Activated T-helper 1 cell treated with anti-CD3 and anti-CD28 coated beads, Interleukin-2, amount 50 U/mL, for 16 hours (primary cell): ENCODE measurements at regions not wholly inside any gene's neighbourhood (a gene's known extent, or its start where the extent isn't known, plus 50 kb on each side); places are given as distances from the start of the nearest gene placed in this dataset.
"Not testable (repeated sequence)": the region's sequence is repeated elsewhere in the genome, so short reads cannot be mapped to it uniquely, and the experiment has no call there.

Source experiments
- DNase-seq, 2 donors: peaks; one replicate each; pipeline ENCODE4 v3.0.0-alpha.2; 2020; ENCODE audit warnings: low read depth in 1 of 2, low spot score in 1 of 2

DNA sequence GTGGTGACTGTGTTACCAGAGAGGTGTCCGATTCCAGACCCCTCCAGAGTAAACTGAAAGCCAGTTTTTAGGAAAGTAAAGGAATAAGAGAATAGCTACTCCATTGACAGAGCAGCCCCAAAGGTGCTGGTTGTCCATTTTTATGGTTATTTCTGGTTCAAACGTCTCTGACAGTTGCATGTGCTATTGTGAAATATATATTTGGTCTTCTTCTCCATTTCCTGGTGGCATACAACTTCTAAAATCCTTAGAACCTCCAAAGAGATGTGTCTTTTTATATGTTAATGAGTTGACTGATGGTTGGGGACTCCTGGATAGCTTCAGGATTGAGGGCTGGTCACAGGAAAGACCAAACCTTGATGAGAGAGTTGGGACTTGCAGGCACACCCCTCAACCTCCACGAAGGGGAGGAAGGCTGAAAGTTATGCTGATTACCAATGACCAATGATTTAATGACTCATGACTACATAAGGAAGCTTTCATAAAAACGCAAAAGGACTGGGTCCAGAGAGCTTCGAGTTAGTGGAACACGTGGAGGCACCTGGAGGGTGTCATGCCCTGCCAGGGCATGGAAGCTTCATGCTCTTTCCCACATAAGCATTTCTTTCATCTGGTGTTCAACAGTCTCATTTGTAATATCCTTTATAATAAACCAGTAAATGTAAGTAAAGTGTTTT lies 100.7 kb downstream of the SLC16A1 start:
- DNase-seq, result no peak

DNA sequence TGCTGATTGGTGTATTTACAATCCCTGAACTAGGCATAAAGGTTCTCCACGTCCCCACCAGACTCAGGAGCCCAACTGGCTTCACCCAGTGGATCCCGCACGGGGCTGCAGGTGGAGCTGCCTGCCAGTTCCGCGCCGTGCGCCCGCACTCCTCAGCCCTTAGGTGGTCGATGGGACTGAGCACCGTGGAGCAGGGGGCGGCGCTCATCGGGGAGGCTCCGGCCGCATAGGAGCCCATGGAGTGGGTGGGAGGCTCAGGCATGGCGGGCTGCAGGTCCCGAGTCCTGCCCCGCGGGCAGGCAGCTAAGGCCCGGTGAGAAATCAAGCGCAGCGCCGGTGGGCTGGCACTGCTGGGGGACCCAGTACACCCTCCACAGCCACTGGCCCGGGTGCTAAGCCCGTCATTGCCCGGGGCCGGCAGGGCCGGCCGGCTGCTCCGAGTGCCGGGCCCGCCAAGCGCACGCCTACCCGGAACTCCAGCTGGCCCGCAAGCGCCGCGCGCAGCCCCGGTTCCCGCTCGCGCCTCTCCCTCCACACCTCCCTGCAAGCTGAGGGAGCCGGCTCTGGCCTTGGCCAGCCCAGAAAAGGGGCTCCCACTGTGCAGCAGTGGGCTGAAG lies 101.5 kb downstream of the SLC16A1 start:
- DNase-seq, result not testable (repeated sequence)

DNA sequence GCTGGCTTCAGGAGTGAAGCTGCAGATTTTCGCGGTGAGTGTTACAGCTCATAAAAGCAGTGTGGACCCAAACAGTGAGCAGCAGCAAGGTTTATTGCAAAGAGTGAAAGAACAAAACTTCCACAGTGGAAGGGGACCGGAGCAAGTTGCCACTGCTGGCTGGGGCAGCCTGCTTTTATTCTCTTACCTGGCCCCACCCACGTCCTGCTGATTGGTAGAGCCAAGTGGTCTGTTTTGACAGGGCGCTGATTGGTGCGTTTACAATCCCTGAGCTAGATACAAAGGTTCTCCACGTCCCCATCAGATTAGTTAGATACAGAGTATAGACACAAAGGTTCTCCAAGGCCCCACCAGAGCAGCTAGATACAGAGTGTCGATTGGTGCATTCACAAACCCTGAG lies 102.1 kb downstream of the SLC16A1 start:
- not testable (repeated sequence) for DNase-seq

DNA sequence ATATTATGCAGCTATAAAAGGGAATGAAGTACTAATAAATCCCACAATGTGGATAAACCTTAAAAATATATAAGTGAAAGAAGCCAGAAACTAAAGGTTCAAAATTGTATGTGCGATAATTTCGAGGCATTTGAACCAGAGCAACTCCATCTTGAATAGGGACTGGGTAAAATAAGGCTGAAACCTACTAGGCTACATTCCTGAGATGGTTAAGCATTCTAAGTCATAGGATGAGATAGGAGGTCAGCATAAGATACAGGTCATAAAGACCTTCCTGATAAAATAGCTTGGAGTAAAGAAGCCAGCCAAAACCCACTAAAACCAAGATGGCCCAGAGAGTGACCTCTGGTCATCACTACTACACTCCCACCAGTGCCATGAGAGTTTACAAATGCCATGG lies 103.1 kb downstream of the SLC16A1 start:
- no peak for DNase-seq

DNA sequence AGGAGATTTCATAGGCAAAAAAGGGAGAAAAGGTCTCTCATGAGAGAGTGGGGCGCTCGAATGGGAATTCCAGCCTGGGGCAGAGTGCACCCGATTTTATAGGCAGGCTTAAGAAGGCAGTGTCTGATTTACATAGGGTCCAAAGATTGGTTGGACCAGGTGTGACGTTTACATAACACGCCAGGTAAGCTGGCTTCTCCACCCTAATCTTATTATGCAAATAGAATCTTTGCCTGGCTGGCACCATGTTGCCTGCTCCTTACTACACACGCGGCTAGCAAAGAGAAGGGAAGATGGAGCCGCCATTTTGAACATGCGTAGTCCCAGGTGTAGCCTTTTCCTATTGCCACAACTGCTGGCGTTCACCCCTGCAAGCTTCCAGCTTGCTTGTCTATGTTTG lies 103.7 kb downstream of the SLC16A1 start:
- DNase-seq, result no peak

DNA sequence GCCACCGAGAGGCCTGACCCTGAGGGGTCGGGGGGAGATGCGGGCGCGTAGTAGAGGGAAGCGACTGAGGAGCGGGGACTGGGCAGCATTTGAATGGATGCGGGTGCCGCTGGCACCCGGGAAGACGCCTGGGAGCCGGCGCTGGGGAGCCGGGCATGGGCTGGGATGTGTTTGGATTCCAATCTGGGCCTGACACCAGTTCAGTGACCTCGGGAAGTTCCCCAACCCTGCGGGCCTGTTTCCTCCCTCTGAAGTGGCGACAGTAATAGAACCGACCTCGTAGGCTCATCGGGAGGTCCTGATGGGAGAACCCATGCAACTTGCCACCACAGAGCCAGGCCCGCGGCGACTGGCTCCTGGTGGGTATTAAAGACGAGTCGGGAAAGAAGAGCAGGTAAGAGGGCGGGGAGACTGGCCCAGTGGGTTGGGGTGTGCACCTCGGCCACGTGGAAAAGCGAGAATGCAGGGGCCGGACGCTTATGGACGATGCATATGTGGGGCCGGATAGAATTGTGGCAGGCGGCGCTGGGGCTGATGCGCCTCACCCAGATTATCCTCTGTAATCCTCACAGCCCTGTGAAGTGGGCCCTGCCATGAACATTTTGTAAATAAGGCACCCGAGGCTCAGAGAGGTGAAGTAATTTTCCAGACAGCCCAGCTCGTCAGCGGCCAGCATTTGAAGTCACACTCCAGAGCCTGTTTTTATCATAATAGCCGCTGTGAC lies 105.8 kb downstream of the SLC16A1 start:
- DNase-seq, result no peak

DNA sequence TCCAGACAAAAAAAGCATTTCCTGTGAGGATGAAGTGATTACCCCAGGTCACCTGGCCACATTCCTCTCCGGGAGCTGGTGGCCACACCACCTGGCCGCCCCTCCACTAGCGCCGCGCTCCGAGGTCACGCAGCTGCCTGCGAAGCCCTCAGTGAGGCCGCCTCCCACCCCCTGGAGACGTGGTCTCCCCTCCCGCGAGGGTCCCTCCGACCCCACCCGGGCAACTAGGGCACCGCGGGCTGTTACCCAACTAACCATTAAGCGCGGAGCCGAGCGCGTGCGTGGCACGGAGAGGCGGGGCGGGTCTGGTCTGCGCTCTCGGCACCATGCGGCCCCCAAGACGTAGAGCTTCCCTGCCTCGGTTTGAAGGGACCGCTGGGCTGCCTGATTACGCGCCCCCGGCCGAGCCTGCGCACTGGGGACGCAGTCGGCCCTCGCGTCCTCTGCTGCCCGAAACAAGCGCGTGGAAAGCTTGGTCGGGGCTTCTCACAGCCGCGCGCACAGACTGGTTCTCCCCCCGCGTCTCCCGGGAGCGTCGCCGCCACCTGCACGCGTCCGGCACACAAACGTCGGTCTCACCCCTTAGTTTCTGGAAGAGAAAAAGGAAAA lies 106.5 kb downstream of the SLC16A1 start:
- no peak for DNase-seq

DNA sequence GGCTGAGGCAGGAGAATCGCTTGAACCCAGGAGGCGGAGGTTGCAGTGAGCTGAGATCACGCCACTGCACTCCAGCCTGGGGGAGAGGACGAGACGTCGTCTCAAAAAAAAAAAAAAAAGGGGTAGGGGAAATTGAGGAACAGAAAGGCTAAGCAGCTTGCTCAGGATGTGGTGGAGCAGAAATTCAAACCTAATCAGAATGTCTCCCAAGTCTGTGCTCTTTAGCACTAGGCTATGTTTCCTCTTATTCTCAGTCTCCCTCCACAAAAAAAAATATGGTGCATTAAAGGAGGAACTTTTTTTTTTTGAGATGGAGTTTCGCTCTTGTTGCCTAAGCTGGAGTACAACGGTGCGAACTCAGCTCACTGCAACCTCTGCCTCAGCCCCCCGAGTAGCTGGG lies 114.2 kb downstream of the SLC16A1 start:
- no peak for DNase-seq

DNA sequence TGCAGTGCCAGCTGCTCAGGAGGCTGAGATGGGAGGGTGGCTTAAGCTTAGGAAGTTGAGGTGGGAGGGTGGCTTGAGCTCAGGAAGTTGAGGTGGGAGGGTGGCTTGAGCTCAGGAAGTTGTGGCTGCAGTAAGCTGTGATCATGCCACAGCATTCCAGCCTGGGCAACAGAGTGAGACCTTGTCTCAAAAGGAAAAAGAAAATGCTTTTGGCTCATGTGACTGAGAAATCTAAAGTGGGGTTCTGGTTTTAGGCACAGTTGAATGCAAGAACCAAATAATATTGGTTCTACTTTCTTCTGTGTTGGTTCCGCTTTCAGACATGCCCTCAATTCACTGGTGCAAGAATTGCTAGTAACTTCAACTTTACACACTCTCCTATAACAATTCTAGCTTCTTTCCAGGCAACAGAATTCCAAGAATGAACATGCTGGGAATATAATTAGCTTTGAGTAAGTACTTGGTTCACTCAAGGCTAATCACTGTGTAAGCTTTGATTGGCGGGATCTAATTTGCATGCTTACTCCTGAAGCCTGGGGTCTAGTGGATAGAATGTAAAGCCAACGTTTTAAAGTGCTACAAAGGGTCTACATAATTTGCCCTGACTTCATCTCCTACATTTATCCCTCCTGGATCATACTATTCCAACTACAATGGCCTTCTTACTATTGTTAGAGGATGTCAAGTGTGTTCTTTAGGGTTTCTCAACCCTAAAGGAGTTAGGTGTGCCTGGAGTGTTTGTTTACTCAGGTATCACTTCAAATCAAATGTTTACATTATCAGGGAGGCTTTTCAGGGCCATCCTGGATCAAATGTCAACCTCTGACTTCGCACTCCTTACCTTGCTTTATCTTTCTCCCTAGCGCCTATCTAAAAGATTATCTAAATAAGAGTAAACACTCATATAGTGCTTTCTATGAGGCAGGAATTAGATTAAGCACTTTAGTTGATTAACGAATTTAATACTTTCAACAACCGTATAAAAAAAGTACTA lies 115.1 kb downstream of the SLC16A1 start:
- DNase-seq, result no peak

DNA sequence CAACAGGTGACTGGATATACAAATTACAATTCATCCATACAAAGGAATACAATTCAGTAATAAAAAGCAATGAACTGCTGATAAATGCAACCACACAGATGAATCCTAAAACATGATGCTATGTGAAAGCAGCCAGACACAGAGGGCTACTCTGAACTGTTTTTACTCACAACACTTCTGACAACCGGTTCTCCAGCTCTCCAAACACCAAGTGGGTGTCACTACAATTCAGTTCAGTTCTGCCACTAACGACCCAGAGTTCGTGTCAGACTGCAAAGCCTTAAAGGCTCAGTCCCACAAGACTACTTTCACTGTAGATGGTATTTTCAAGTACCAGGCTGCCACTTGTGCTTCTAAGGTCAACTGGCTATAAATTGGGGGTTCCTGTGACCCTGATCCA lies 119.4 kb downstream of the SLC16A1 start:
- no peak for DNase-seq

DNA sequence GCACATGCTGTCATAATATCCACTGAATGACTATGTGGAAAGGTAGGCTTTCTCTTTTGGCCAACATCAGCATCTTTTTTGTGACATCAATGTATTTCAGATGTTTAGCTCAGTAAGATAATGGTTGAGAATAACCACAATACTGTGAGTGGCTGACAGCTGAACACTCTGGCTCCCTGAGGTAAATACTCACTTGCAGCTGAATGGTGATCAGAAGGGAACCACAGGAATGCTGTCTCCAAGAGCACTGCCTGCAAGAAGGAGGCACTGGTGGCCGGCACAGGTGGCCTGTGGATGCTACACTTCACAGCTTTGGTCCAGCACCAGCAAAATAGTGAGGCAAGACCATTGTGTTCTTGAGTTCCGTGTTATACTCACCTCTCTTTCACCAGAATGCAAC lies 118.7 kb upstream of the PPM1J start:
- DNase-seq, result no peak

DNA sequence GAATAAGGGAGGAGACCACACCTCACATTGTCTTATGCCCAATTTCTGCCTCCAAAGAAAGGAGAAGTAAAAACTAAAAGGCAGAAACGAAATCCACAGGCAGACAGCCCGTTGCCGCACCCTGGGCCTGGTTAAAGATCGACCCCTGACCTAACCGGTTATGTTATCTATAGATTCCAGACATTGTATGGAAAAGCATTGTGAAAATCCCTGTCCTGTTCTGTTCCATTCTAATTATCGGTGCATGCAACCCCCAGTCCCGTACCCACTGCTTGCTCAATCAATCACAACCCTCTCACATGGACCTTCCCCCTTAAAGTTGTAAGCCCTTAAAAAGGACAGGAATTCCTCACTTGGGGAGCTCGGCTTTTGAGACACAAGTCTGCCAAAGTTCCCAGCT lies 117.1 kb upstream of the PPM1J start:
- not testable (repeated sequence) for DNase-seq

DNA sequence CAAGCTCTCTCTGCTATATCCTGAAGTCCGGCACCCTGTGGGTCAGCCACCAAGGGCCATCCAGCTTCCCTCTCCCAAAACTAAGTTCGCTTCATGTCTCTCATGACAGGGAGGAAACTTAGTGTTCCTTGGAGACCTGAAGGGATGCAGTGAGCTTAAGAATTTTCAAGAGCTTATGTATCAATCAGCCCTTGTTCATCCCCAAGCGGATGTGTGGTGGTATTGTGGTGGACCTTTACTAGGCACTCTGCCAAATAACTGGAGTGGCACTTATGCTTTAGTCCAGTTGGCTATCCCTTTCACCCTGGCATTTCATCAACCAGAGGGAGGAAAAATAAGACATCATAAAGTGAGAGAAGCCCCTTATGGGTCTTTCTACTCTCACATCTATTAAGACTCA lies 114.6 kb upstream of the PPM1J start:
- not testable (repeated sequence) for DNase-seq

DNA sequence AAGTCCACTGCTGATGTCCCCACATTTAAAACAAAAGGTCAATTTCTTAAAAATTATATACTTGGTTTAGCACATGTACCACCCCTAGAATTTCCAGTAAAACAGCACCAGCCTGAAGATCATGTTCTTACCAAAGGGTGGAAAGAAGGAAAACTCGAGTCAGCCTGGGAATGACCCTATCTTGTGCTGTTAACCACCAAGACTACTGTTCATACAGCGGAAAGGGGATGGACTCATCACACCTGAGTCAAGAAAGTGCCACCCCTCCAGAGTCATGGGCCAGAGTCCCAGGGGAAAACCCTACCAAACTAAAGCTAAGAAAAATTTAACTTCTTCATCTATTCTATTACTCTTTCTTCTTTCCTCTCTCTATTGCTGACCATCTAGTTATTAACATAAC lies 113.6 kb upstream of the PPM1J start:
- no peak for DNase-seq

DNA sequence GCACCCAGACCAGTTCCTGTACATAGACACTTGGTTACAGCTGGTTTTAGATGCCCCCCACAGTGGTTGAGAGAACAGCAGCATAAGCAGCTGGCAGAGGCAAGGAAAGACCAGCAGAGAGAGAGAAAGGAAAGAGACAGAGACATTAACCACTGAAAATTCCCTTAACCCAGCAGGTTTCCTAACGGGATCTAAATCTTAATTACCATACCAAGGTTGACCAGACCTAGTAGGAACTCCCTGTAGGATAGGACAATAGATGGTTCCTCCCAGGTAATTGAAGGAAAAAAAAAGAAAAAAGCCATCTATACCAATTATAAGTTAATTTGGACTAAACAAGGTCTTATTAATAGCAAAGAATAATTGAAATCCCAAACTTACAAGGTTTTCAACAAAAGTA lies 112.3 kb upstream of the PPM1J start:
- DNase-seq, result not testable (repeated sequence)

DNA sequence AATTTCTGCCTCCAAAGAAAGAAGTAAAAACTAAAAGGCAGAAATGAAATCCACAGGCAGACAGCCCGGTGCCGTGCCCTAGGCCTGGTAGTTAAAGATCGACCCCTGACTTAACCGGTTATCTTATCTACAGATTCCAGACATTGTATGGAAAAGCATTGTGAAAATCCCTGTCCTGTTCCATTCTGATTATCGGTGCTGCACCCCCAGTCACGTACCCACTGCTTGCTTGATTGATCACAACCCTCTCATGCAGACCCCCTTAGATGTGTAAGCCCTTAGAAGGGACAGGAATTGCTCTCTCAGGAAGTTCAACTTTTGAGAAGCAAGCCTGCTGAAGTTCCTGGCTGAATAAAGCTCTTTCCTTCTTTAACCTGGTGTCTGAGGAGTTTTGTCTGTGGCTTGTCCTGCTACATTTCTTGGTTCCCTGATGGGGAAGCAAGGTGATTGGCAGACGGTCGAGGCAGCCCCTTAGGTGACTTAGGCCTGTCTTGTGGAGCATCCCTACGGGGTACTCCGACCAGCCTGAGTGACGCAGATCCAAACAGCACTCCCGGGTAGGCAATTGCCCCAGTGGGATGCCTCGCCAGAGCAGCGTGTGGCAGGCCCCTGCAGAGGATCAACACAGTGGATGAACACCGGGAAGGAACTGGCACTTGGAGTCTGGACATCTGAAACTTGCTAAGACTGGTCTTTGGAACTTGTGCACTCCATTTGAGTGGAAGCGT lies 111.2 kb upstream of the PPM1J start:
- no peak for DNase-seq

DNA sequence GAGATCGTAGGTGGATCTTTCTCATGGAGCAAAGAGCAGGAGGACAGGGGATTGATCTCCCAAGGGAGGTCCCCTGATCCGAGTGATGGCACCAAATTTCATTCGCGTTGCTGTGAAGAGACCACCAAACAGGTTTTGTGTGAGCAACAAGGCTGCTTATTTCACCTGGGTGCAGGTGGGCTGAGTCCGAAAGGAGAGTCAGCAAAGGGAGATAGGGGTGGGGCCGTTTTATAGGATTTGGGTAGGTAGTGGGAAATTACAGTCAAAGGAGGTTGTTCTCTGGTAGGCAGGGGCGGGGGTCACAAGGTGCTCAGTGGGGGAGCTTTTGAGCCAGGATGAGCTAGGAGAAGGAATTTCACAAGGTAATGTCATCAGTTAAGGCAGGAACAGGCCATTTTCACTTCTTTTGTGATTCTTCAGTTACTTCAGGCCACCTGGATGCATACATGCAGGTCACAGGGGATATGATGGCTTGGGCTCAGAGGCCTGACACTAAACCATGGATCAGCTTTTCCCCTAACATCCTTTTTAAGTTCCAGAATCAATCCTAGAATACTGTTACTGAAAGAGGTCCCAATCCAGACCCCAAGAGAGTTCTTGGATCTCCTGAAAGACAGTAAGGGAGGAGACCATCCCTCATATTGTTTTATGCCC lies 110.6 kb upstream of the PPM1J start:
- not testable (repeated sequence) for DNase-seq

DNA sequence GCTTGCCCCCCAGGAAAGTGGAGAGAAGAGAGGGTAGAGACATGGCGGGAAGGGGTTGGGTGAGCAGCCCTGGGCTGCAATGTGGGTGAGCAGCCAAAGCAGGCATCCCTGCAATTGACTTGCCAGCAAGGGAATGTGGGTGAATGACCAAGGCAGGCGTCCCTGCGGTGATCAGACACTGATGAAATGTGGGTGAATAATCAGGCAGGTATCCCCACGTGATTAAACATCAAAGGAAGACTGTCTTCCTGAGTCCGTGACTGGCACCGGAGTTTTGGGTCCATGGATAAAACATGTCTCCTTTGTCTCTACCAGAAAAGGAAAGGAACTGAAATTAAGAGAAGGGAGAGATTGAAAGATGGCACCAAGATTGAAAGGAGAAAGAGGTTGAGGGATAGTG lies 109.9 kb upstream of the PPM1J start:
- not testable (repeated sequence) for DNase-seq

DNA sequence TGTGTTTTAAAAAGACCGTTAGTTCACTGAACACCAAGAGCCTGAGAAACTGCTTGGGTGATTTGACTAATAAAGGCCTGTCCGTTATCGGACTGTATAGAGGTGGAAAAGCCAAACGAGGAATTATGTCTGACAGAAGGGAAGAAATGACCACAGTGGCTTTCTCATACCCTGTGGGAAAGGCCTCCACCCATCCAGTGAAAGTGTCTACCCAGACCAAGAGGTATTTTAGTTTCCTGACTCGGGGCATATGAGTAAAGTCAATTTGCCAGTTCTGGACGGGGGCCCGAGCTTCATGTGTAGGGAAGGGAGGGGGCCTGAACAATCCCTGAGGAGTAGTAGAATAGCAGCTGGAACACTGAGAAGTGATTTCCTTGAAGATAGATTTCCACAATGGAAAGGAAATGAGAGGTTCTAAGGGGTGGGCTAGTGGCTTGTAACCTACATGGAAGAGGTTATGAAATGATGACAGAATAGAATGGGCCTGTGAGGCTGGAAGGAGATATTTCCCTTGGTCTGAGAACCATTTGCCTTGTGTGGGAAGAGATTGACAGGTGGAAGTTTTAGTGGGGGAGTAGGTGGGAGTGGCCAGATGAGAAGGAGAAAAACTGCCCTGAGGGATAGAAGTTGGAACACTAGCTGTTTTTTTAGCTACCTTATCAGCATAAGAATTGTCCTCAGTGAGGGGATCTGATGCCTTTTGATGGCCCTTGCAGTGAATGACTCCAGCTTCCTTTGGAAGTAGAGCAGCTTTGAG lies 106.4 kb upstream of the PPM1J start:
- DNase-seq, result not testable (repeated sequence)
